T-cell (primary cell): ENCODE measurements at regions not wholly inside any gene's neighbourhood (a gene's known extent, or its start where the extent isn't known, plus 50 kb on each side); places are given as distances from the start of the nearest gene placed in this dataset.

Source experiments
- ATAC-seq, 4 experiments: fragments of 200-7000 bp in 3 of 4; fragments of 150-1000 bp in 1 of 4; cut with Tn5 transposase; replicated peaks in 1 of 4; 1 replicate in 3 of 4; 2 replicates in 1 of 4; pipeline ENCODE4 v1.10.0; 2021; ENCODE audit warnings: moderate library complexity in 3 of 4, mild to moderate bottlenecking in 2 of 4, moderate number of reproducible peaks in 1 of 4
- CTCF ChIA-PET, 2 donors: fragments of 300-600 bp; sonication (Branson Sonifier 250); formaldehyde crosslinking; loops; one replicate each; lab custom pipeline; 2022; ENCODE audit warnings: antibody characterized with exemption in 2 of 2; lab: Charles Lee
- POLR2A ChIA-PET, 2 donors: fragments of 300-600 bp; sonication (Branson Sonifier 250); formaldehyde crosslinking; loops; one replicate each; lab custom pipeline; 2022; ENCODE audit warnings: antibody characterized with exemption in 2 of 2; lab: Charles Lee
- DNase-seq, 35 experiments: peaks; one replicate each; pipeline versions ENCODE4 v3.0.0 to v3.0.0-alpha.2; 2013 to 2023
- H3K27ac ChIP-seq: one replicate; pipeline ENCODE4 v1.5.1; 2013; ENCODE audit warnings: low read length
- H3K27me3 ChIP-seq, 2 experiments: replicated peaks in 1 of 2; 1 replicate in 1 of 2; 2 replicates in 1 of 2; pipeline versions ENCODE4 v1.6.1 to v1.7.0; 2013; ENCODE audit warnings: low read length in 1 of 2, mixed read lengths in 1 of 2; ENCODE audit not compliant: control insufficient read depth in 2 of 2, insufficient read depth in 2 of 2; ENCODE audit errors: extremely low read depth in 1 of 2
- H3K36me3 ChIP-seq, 2 donors: 1 replicate in 1 of 2; 2 replicates in 1 of 2; pipeline versions ENCODE4 v1.6.1 to v1.7.0; 2013; ENCODE audit warnings: low read length in 1 of 2; ENCODE audit not compliant: control insufficient read depth in 2 of 2, insufficient read depth in 1 of 2; ENCODE audit errors: extremely low read depth in 1 of 2
- H3K4me1 ChIP-seq, 2 experiments: 1 replicate in 1 of 2; 2 replicates in 1 of 2; pipeline versions ENCODE4 v1.6.1 to v1.7.0; 2013; ENCODE audit warnings: low read length in 2 of 2, mixed read lengths in 1 of 2; ENCODE audit not compliant: insufficient read depth in 2 of 2, control insufficient read depth in 1 of 2; ENCODE audit errors: extremely low read depth in 1 of 2
- H3K4me3 ChIP-seq, 2 donors: 1 replicate in 1 of 2; 2 replicates in 1 of 2; pipeline versions ENCODE4 v1.5.1 to v1.7.0; 2013; ENCODE audit warnings: mild to moderate bottlenecking in 2 of 2, low read length in 1 of 2, moderate library complexity in 1 of 2; ENCODE audit not compliant: control insufficient read depth in 1 of 2; ENCODE audit errors: extremely low read depth in 1 of 2
- H3K9me3 ChIP-seq: 2 replicates; pipeline ENCODE4 v1.7.0; 2013
- H3K27ac Mint-ChIP-seq, 2 donors: one replicate each; pipeline ENCODE4 v1.8.0; 2020 to 2021; ENCODE audit warnings: mild to moderate bottlenecking in 2 of 2, mixed read lengths in 2 of 2
- H3K27me3 Mint-ChIP-seq, 2 donors: one replicate each; pipeline ENCODE4 v1.8.0; 2021 to 2022; ENCODE audit warnings: mixed read lengths in 2 of 2
- H3K36me3 Mint-ChIP-seq: one replicate; pipeline ENCODE4 v1.8.0; 2021; ENCODE audit warnings: mixed read lengths
- H3K4me1 Mint-ChIP-seq, 3 donors: one replicate each; pipeline ENCODE4 v1.8.0; 2020 to 2022; ENCODE audit warnings: mixed read lengths in 3 of 3, mild to moderate bottlenecking in 1 of 3
- H3K4me3 Mint-ChIP-seq, 3 donors: one replicate each; pipeline ENCODE4 v1.8.0; 2020 to 2022; ENCODE audit warnings: mild to moderate bottlenecking in 3 of 3, mixed read lengths in 3 of 3, moderate library complexity in 3 of 3
- H3K9me3 Mint-ChIP-seq, 3 donors: one replicate each; pipeline ENCODE4 v1.8.0; 2020 to 2022; ENCODE audit warnings: mixed read lengths in 3 of 3
- WGBS: methylation state at CpG from one replicate; pipeline ENCODE4 v1.1.5; 2013; ENCODE audit warnings: missing lambda C conversion rate; ENCODE audit not compliant: insufficient coverage; 5-methylcytosine and 5-hydroxymethylcytosine counted together

- Histone ChIP-seq H3K4me1 (no peaks in the 10 kb centered on the region), H3K9me3 (no peaks in the 10 kb centered on the region), H3K36me3 (no peaks in the 10 kb centered on the region), H3K4me3 (no peak overlapping the region), H3K27me3 (peaks cover 0 to 2% of the 10 kb centered on the region in 2 experiments), H3K27ac (no peak overlapping the region)
- POLR2A ChIA-PET, result no interaction called here
- ATAC-seq, result no peak
- Mint-ChIP-seq H3K27ac (no peak overlapping the region), H3K9me3 (peaks cover 18 to 28% (median 28%) of the 10 kb centered on the region in 3 donors), H3K36me3 (peaks cover 51% of the 10 kb centered on the region), H3K27me3 (no peaks in the 10 kb centered on the region), H3K4me3 (no peak overlapping the region), H3K4me1 (no peaks in the 10 kb centered on the region)
- CTCF ChIA-PET, result no interaction called here
- DNase-seq, result no peak
- 100% methylated on average over 2 of the region's 4 CpGs for WGBS
Measured at GRCh38 chr12:19584732-19585131, 145.4 kb downstream of the AEBP2 start.

DNA sequence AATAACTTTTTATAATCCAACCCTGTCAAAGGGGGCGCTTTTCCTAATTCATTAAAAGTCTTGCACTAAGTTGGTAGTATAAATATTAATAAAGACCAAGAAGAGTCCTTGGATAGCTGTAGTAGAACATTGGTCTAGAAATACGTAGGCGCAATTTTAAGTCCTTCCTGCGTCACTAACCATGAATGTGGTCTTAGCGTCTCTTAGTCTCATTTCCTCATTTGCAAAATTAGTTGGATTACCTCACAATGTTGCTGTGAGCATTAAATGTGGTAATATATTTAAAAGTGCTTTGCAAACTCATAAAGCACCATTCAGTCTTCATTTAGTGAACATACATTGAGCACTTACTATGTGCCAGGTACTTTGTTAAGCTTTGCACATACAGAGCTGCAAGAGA is 149.7 kb downstream of the AEBP2 start:
- H3K27ac ChIP-seq, result no peak overlapping the region
- H3K9me3 ChIP-seq, result no peaks in the 10 kb centered on the region
- H3K27ac Mint-ChIP-seq, result no peak overlapping the region
- WGBS, result no CpG with 5 or more reads among the region's 5 CpGs
- H3K36me3 ChIP-seq, result no peaks in the 10 kb centered on the region
- H3K4me1 ChIP-seq, result no peaks in the 10 kb centered on the region
- H3K4me3 ChIP-seq, result no peak overlapping the region
- no peaks in the 10 kb centered on the region for H3K4me1 Mint-ChIP-seq
- H3K27me3 Mint-ChIP-seq, result no peaks in the 10 kb centered on the region
- peaks cover 27% of the 10 kb centered on the region for H3K36me3 Mint-ChIP-seq
- H3K9me3 Mint-ChIP-seq, result peaks cover 8 to 10% (median 9%) of the 10 kb centered on the region in 3 donors
- ChIA-PET POLR2A (no interaction called here), CTCF (interaction anchor here in 1 of 2 donors (0.7 kb wide), 1 partner anchor 93 kb away, joined by 3 read pairs; no protein-coding TSS in a partner anchor)
- no peak for DNase-seq
- H3K27me3 ChIP-seq, result no peaks in the 10 kb centered on the region
- H3K4me3 Mint-ChIP-seq, result no peak overlapping the region
- ATAC-seq, result no peak

GRCh38 chr12:19591951-19592350 is 152.7 kb downstream of the AEBP2 start:
- no peaks in the 10 kb centered on the region for H3K27me3 Mint-ChIP-seq
- H3K4me1 ChIP-seq, result no peaks in the 10 kb centered on the region
- H3K4me3 Mint-ChIP-seq, result no peak overlapping the region
- ChIA-PET POLR2A (no interaction called here), CTCF (interaction anchor here in 1 of 2 donors (0.6 kb wide), 1 partner anchor 799 kb away, joined by 3 read pairs; no protein-coding TSS in a partner anchor)
- no peak for ATAC-seq
- H3K36me3 Mint-ChIP-seq, result peaks cover 4% of the 10 kb centered on the region
- WGBS, result no CpG with 5 or more reads among the region's 3 CpGs
- no peaks in the 10 kb centered on the region for H3K9me3 ChIP-seq
- H3K4me3 ChIP-seq, result no peak overlapping the region
- no peaks in the 10 kb centered on the region for H3K27me3 ChIP-seq
- no peaks in the 10 kb centered on the region for H3K36me3 ChIP-seq
- no peaks in the 10 kb centered on the region for H3K9me3 Mint-ChIP-seq
- H3K27ac Mint-ChIP-seq, result no peak overlapping the region
- no peak for DNase-seq
- no peak overlapping the region for H3K27ac ChIP-seq
- no peaks in the 10 kb centered on the region for H3K4me1 Mint-ChIP-seq

- Mint-ChIP-seq H3K27me3 (no peaks in the 10 kb centered on the region), H3K9me3 (no peaks in the 10 kb centered on the region), H3K27ac (no peak overlapping the region), H3K36me3 (no peaks in the 10 kb centered on the region), H3K4me1 (no peaks in the 10 kb centered on the region), H3K4me3 (no peak overlapping the region)
- no peak overlapping the region for H3K4me3 ChIP-seq
- ChIA-PET CTCF (no interaction called here), POLR2A (no interaction called here)
- WGBS, result no CpG with 5 or more reads among the region's 2 CpGs
- H3K27me3 ChIP-seq, result no peaks in the 10 kb centered on the region
- no peaks in the 10 kb centered on the region for H3K36me3 ChIP-seq
- ATAC-seq (no peak), DNase-seq (no peak)
- no peaks in the 10 kb centered on the region for H3K4me1 ChIP-seq
- H3K9me3 ChIP-seq, result no peaks in the 10 kb centered on the region
- H3K27ac ChIP-seq, result no peak overlapping the region
Measured at GRCh38 chr12:19596434-19597166, 157.3 kb downstream of the AEBP2 start.

- 80% methylated on average over 3 of the region's 10 CpGs for WGBS
- no peak overlapping the region for H3K4me3 ChIP-seq
- no peaks in the 10 kb centered on the region for H3K9me3 ChIP-seq
- no peaks in the 10 kb centered on the region for H3K4me1 ChIP-seq
- H3K9me3 Mint-ChIP-seq, result no peaks in the 10 kb centered on the region
- no peak overlapping the region for H3K27ac Mint-ChIP-seq
- ATAC-seq (no peak), DNase-seq (no peak)
- no peaks in the 10 kb centered on the region for H3K36me3 Mint-ChIP-seq
- no peak overlapping the region for H3K27ac ChIP-seq
- ChIA-PET POLR2A (no interaction called here), CTCF (no interaction called here)
- no peaks in the 10 kb centered on the region for H3K27me3 ChIP-seq
- H3K36me3 ChIP-seq, result no peaks in the 10 kb centered on the region
- no peaks in the 10 kb centered on the region for H3K27me3 Mint-ChIP-seq
- H3K4me1 Mint-ChIP-seq, result no peaks in the 10 kb centered on the region
- H3K4me3 Mint-ChIP-seq, result no peak overlapping the region
Measured at GRCh38 chr12:19597167-19598026, 158.1 kb downstream of the AEBP2 start.

DNA sequence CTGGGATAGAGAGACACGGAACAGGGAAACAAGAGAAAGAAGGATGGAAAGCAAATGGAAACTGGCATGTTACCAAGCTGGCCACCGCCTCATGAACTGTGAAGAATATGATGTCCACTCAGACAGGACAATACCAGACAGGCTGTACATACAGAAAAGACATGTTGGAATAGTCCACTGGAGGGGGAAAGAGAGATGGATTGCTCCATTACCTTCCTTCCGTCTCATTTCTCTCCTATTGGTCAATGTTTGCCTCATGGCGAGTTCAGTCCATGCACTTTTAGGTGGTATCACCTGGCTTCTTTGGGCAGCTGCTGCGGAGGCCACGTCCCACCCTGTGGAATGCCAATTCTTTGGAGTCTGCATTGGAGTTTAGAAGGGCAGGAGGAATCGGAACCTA is 166.4 kb downstream of the AEBP2 start:
- ATAC-seq (no peak), DNase-seq (no peak)
- Mint-ChIP-seq H3K4me3 (no peak overlapping the region), H3K9me3 (peaks cover under 1 to 5% (median 3%) of the 10 kb centered on the region in 3 donors), H3K27me3 (no peaks in the 10 kb centered on the region), H3K27ac (no peak overlapping the region), H3K36me3 (peaks cover 23% of the 10 kb centered on the region), H3K4me1 (no peaks in the 10 kb centered on the region)
- Histone ChIP-seq H3K9me3 (no peaks in the 10 kb centered on the region), H3K4me1 (no peaks in the 10 kb centered on the region), H3K27me3 (no peaks in the 10 kb centered on the region), H3K36me3 (no peaks in the 10 kb centered on the region), H3K4me3 (no peak overlapping the region), H3K27ac (no peak overlapping the region)
- ChIA-PET POLR2A (no interaction called here), CTCF (no interaction called here)
- 94% methylated on average over 5 of the region's 7 CpGs for WGBS
